Mucosa of descending colon (tissue), 3 donors: ENCODE measurements at regions not wholly inside any gene's neighbourhood (a gene's known extent, or its start where the extent isn't known, plus 50 kb on each side); places are given as distances from the start of the nearest gene placed in this dataset.

Source experiments
- ATAC-seq: fragments of 200-7000 bp; cut with Tn5 transposase; one replicate; pipeline ENCODE4 v1.9.1; 2020; ENCODE audit warnings: mild to moderate bottlenecking, moderate library complexity
- DNase-seq, 3 donors: peaks; one replicate each; pipeline ENCODE4 v3.0.0-alpha.2; 2020
- H3K36me3 ChIP-seq: fragments of 200-600 bp; one replicate; pipeline ENCODE4 v1.8.0; 2021; ENCODE audit warnings: low read depth, mild to moderate bottlenecking
- H3K4me1 ChIP-seq: fragments of 200-600 bp; one replicate; pipeline ENCODE4 v1.8.0; 2021; ENCODE audit warnings: low read depth, mild to moderate bottlenecking
- H3K4me3 ChIP-seq: fragments of 200-600 bp; one replicate; pipeline ENCODE4 v1.8.0; 2021; ENCODE audit warnings: mild to moderate bottlenecking
- H3K9me3 ChIP-seq: fragments of 200-600 bp; one replicate; pipeline ENCODE4 v1.8.0; 2021; ENCODE audit warnings: mild to moderate bottlenecking
- CTCF ChIP-seq: fragments of 200-600 bp; IDR thresholded peaks from one replicate; pipeline ENCODE4 v1.8.0; 2022; ENCODE audit warnings: antibody characterized with exemption, mild to moderate bottlenecking
- intact Hi-C, 2 donors: fragments of 100-400 bp; cut with DNase I in 1 of 2; cut with micrococcal nuclease in 1 of 2; formaldehyde crosslinking; loops; one replicate each; pipeline versions ENCODE4 v1.11.0 to v1.11.1; 2022; cut with DNase I, micrococcal nuclease
- donor health status: DM: no; HTN: no; CAD: no; lungs with moderate emphysema.
- donor health status: DM: no; HTN: no; CAD: no.
- donor health status: DM: no; HTN: yes; CAD: no.

- Histone ChIP-seq H3K4me1 (peaks cover 9% of the 10 kb centered on the region), H3K9me3 (no peaks in the 10 kb centered on the region), H3K4me3 (no peak overlapping the region), H3K36me3 (no peaks in the 10 kb centered on the region)
- DNase-seq = no peak
- intact Hi-C loops = no loop called here
- no peak for TF ChIP-seq CTCF
- no peak for ATAC-seq
Measured at GRCh38 chr20:53853111-53853713, 217.2 kb downstream of the BCAS1 start.

- TF ChIP-seq CTCF = no peak
- no peak overlapping the region for H3K4me3 ChIP-seq
- H3K36me3 ChIP-seq = no peaks in the 10 kb centered on the region
- ATAC-seq (no peak), DNase-seq (no peak)
- H3K4me1 ChIP-seq = peaks cover 4% of the 10 kb centered on the region
- no peaks in the 10 kb centered on the region for H3K9me3 ChIP-seq
- intact Hi-C loops = no loop called here
Measured at GRCh38 chr20:53852691-53853090, 217.7 kb downstream of the BCAS1 start.

- peak; percentile 67 for ATAC-seq
- intact Hi-C loops = no loop called here
Measured at GRCh38 chr20:53852014-53852413, 218.4 kb downstream of the BCAS1 start.

GRCh38 chr20:53850319-53850718 is 220.1 kb downstream of the BCAS1 start:
- DNase-seq = no peak
- ATAC-seq = no peak
- Histone ChIP-seq H3K4me3 (no peak overlapping the region), H3K36me3 (no peaks in the 10 kb centered on the region), H3K9me3 (no peaks in the 10 kb centered on the region), H3K4me1 (peaks cover 6% of the 10 kb centered on the region)
- intact Hi-C loops = no loop called here
- no peak for TF ChIP-seq CTCF

More at GRCh38 chr20:53852014-53852413, 218.4 kb downstream of the BCAS1 start:
- no peaks in the 10 kb centered on the region for H3K36me3 ChIP-seq
- H3K9me3 ChIP-seq = no peaks in the 10 kb centered on the region
- H3K4me3 ChIP-seq = no peak overlapping the region
- DNase-seq = no peak
- no peak for TF ChIP-seq CTCF
- H3K4me1 ChIP-seq = no peaks in the 10 kb centered on the region

- intact Hi-C loops = no loop called here
Measured at GRCh38 chr20:53849471-53850059, 220.8 kb downstream of the BCAS1 start.

More at GRCh38 chr20:53849471-53850059, 220.8 kb downstream of the BCAS1 start:
- H3K36me3 ChIP-seq = no peaks in the 10 kb centered on the region
- DNase-seq (no peak), ATAC-seq (no peak)
- peaks cover 6% of the 10 kb centered on the region for H3K4me1 ChIP-seq
- no peak for TF ChIP-seq CTCF
- no peaks in the 10 kb centered on the region for H3K9me3 ChIP-seq
- H3K4me3 ChIP-seq = no peak overlapping the region
